Sigmoid colon (tissue), 6 donors: ENCODE measurements at regions not wholly inside any gene's neighbourhood (a gene's known extent, or its start where the extent isn't known, plus 50 kb on each side); places are given as distances from the start of the nearest gene placed in this dataset.
"Not testable (repeated sequence)": the region's sequence is repeated elsewhere in the genome, so short reads cannot be mapped to it uniquely, and the experiment has no call there.

ENCODE experiments used
- DNase-seq: peaks from one replicate; pipeline ENCODE4 v3.0.0-alpha.2; 2019
- H3K27ac ChIP-seq, 4 donors: fragments of 200-600 bp; sonication (generic); one replicate each; pipeline ENCODE4 v1.5.1; 2016 to 2019; ENCODE audit warnings: mild to moderate bottlenecking in 1 of 4
- H3K27me3 ChIP-seq, 3 donors: fragments of 200-600 bp; sonication (generic); one replicate each; pipeline ENCODE4 v1.5.1; 2019; ENCODE audit warnings: mild to moderate bottlenecking in 1 of 3
- H3K36me3 ChIP-seq, 4 donors: fragments of 200-600 bp; sonication (generic); one replicate each; pipeline ENCODE4 v1.5.1; 2016 to 2019
- H3K4me1 ChIP-seq, 4 donors: fragments of 200-600 bp; sonication (generic); one replicate each; pipeline ENCODE4 v1.5.1; 2017 to 2019
- H3K4me3 ChIP-seq, 4 donors: fragments of 200-600 bp; sonication (generic); one replicate each; pipeline ENCODE4 v1.5.1; 2017 to 2019; ENCODE audit warnings: mild to moderate bottlenecking in 2 of 4, moderate library complexity in 1 of 4
- H3K9me3 ChIP-seq, 4 donors: fragments of 200-600 bp in 3 of 4; sonication (generic) in 3 of 4; one replicate each; pipeline versions ENCODE4 v1.5.1 to v1.6.1; 2013 to 2019
- CTCF ChIP-seq, 4 experiments: fragments of 450-650 bp in 3 of 4; fragments of 200-600 bp in 1 of 4; IDR thresholded peaks; one replicate each; pipeline ENCODE4 v1.5.1; 2016 to 2019; ENCODE audit warnings: antibody characterized with exemption in 4 of 4, mild to moderate bottlenecking in 3 of 4, moderate library complexity in 2 of 4
- EP300 ChIP-seq, 4 donors: sonication (generic); formaldehyde crosslinking; IDR thresholded peaks; one replicate each; pipeline ENCODE4 v1.6.1; 2017; ENCODE audit warnings: antibody characterized with exemption in 4 of 4
- POLR2A ChIP-seq, 2 donors: fragments of 450-650 bp; IDR thresholded peaks; one replicate each; pipeline ENCODE4 v1.6.1; 2016; ENCODE audit warnings: antibody characterized with exemption in 2 of 2, mild to moderate bottlenecking in 2 of 2, moderate library complexity in 2 of 2
- POLR2AphosphoS5 ChIP-seq, 4 donors: sonication (generic); formaldehyde crosslinking; IDR thresholded peaks; one replicate each; pipeline ENCODE4 v1.6.1; 2017; ENCODE audit warnings: antibody characterized with exemption in 4 of 4
- WGBS, 2 donors: extraction: QIAGEN DNeasy Blood & Tissue Kit; methylation state at CpG; one replicate each; pipeline ENCODE4 v1.1.7; 2013; 5-methylcytosine and 5-hydroxymethylcytosine counted together
- intact Hi-C: fragments of 100-400 bp; cut with DNase I; formaldehyde crosslinking; loops from one replicate; pipeline ENCODE4 v1.15.1; 2023
- donor health status: healthy with polysubstance abuse.
- donor health status: healthy.

GRCh38 chr11:101226617-101227016 lies 97.0 kb upstream of the PGR start:
- no peaks in the 10 kb centered on the region for H3K9me3 ChIP-seq
- 78 to 90% methylated on average over 5 of the region's 5 CpGs for WGBS, 2 donors
- H3K27ac ChIP-seq = no peak overlapping the region
- no peaks in the 10 kb centered on the region for H3K36me3 ChIP-seq
- no peak for DNase-seq
- no peaks in the 10 kb centered on the region for H3K4me1 ChIP-seq
- H3K4me3 ChIP-seq = no peak overlapping the region
- no peaks in the 10 kb centered on the region for H3K27me3 ChIP-seq
- no peak for TF ChIP-seq POLR2AphosphoS5 (IDR thresholded peaks at IDR 0.05)
- no peak for TF ChIP-seq EP300 (IDR thresholded peaks at IDR 0.05)
- TF ChIP-seq CTCF (IDR thresholded peaks at IDR 0.05) = no peak
- intact Hi-C loops = no loop called here

- 72 to 75% methylated on average over 2 of the region's 2 CpGs for WGBS, 2 donors
- no peaks in the 10 kb centered on the region for H3K4me1 ChIP-seq
- no peaks in the 10 kb centered on the region for H3K36me3 ChIP-seq
- H3K4me3 ChIP-seq = no peak overlapping the region
- H3K27me3 ChIP-seq = no peaks in the 10 kb centered on the region
- peaks cover 0 to 3% (median 0%) of the 10 kb centered on the region in 4 donors for H3K9me3 ChIP-seq
- no peak for TF ChIP-seq CTCF (IDR thresholded peaks at IDR 0.05)
- no peak for TF ChIP-seq POLR2A (IDR thresholded peaks at IDR 0.05)
- TF ChIP-seq POLR2AphosphoS5 (IDR thresholded peaks at IDR 0.05) = no peak
- no peak for TF ChIP-seq EP300 (IDR thresholded peaks at IDR 0.05)
- H3K27ac ChIP-seq = no peak overlapping the region
- DNase-seq = no peak
- intact Hi-C loops = no loop called here
These were observed 94.6 kb upstream of the PGR start for GRCh38 chr11:101224221-101224620.

GRCh38 chr11:101218091-101218490 lies 88.5 kb upstream of the PGR start:
- H3K4me3 ChIP-seq, H3K9me3 ChIP-seq, H3K36me3 ChIP-seq, DNase-seq, intact Hi-C loops, H3K27ac ChIP-seq, H3K27me3 ChIP-seq, H3K4me1 ChIP-seq: not testable (repeated sequence)
- 49 to 66% methylated on average over 2 of the region's 2 CpGs for WGBS, 2 donors

- H3K4me1 ChIP-seq, H3K36me3 ChIP-seq, H3K4me3 ChIP-seq, DNase-seq, H3K27ac ChIP-seq, H3K27me3 ChIP-seq, intact Hi-C loops, H3K9me3 ChIP-seq: not testable (repeated sequence)
- WGBS, 2 donors = 32 to 55% methylated on average over 1 of the region's 1 CpG
These were observed 86.5 kb upstream of the PGR start for GRCh38 chr11:101216091-101216490.

GRCh38 chr11:101215069-101215468 lies 85.5 kb upstream of the PGR start:
- intact Hi-C loops = no loop called here
- 85 to 89% methylated on average over 1 of the region's 1 CpG for WGBS, 2 donors
- Histone ChIP-seq H3K27ac (no peak overlapping the region), H3K4me1 (no peaks in the 10 kb centered on the region), H3K27me3 (no peaks in the 10 kb centered on the region), H3K9me3 (peaks cover 0 to 1% (median 0%) of the 10 kb centered on the region in 4 donors), H3K4me3 (no peak overlapping the region), H3K36me3 (no peaks in the 10 kb centered on the region)
- DNase-seq = no peak
- TF ChIP-seq CTCF (IDR thresholded peaks at IDR 0.05) (no peak), POLR2A (IDR thresholded peaks at IDR 0.05) (no peak), POLR2AphosphoS5 (IDR thresholded peaks at IDR 0.05) (no peak), EP300 (IDR thresholded peaks at IDR 0.05) (no peak)

- WGBS, 2 donors = 73 to 79% methylated on average over 3 of the region's 3 CpGs
- DNase-seq = no peak
- no peak overlapping the region for H3K27ac ChIP-seq
- peaks cover 0 to 5% (median 2%) of the 10 kb centered on the region in 4 donors for H3K9me3 ChIP-seq
- H3K27me3 ChIP-seq = no peaks in the 10 kb centered on the region
- TF ChIP-seq POLR2A (IDR thresholded peaks at IDR 0.05) (no peak), CTCF (IDR thresholded peaks at IDR 0.05) (no peak), EP300 (IDR thresholded peaks at IDR 0.05) (no peak), POLR2AphosphoS5 (IDR thresholded peaks at IDR 0.05) (no peak)
- intact Hi-C loops = no loop called here
- no peak overlapping the region for H3K4me3 ChIP-seq
- H3K4me1 ChIP-seq = no peaks in the 10 kb centered on the region
- H3K36me3 ChIP-seq = no peaks in the 10 kb centered on the region
These were observed 81.9 kb upstream of the PGR start for GRCh38 chr11:101211407-101211975.
